Naive thymus-derived CD4-positive, alpha-beta T cell (primary cell): ENCODE measurements at regions not wholly inside any gene's neighbourhood (a gene's known extent, or its start where the extent isn't known, plus 50 kb on each side); places are given as distances from the start of the nearest gene placed in this dataset.

Source experiments
- ATAC-seq: fragments of 150-1000 bp; cut with Tn5 transposase; 2 replicates; pipeline ENCODE4 v1.10.0; 2021; ENCODE audit warnings: mild to moderate bottlenecking, moderate library complexity
- CTCF ChIA-PET: fragments of 350-600 bp; sonication (Branson Sonifier 250); formaldehyde crosslinking; loops from one replicate; lab custom pipeline; 2021; ENCODE audit warnings: antibody characterized with exemption; lab: Charles Lee
- POLR2A ChIA-PET: fragments of 350-600 bp; sonication (Branson Sonifier 250); formaldehyde crosslinking; loops from one replicate; lab custom pipeline; 2021; ENCODE audit warnings: antibody characterized with exemption, inconsistent platforms; lab: Charles Lee
- DNase-seq, 9 donors: peaks; one replicate each; pipeline versions ENCODE4 v3.0.0 to v3.0.0-alpha.2; 2020 to 2022; ENCODE audit warnings: mixed read lengths in 1 of 9
- H3K27ac ChIP-seq: one replicate; pipeline ENCODE4 v1.7.0; 2013; ENCODE audit warnings: mild to moderate bottlenecking, low read depth, low read length, moderate library complexity
- H3K27me3 ChIP-seq, 2 donors: one replicate each; pipeline ENCODE4 v1.7.0; 2013; ENCODE audit warnings: low read length in 2 of 2, mild to moderate bottlenecking in 2 of 2, moderate library complexity in 2 of 2; ENCODE audit not compliant: control insufficient read depth in 2 of 2, insufficient read depth in 2 of 2
- H3K36me3 ChIP-seq, 3 experiments: 1 replicate in 2 of 3; 2 replicates in 1 of 3; pipeline ENCODE4 v1.7.0; 2013; ENCODE audit warnings: low read length in 3 of 3, mild to moderate bottlenecking in 3 of 3, moderate library complexity in 1 of 3; ENCODE audit not compliant: insufficient read depth in 3 of 3, control insufficient read depth in 2 of 3
- H3K4me1 ChIP-seq, 2 donors: one replicate each; pipeline ENCODE4 v1.7.0; 2013; ENCODE audit warnings: low read length in 2 of 2, mild to moderate bottlenecking in 2 of 2, moderate library complexity in 1 of 2; ENCODE audit not compliant: control insufficient read depth in 2 of 2, insufficient read depth in 2 of 2
- H3K4me3 ChIP-seq: 2 replicates; pipeline ENCODE4 v1.7.0; 2013; ENCODE audit warnings: mild to moderate bottlenecking, low read length
- H3K9me3 ChIP-seq, 3 experiments: 1 replicate in 2 of 3; 2 replicates in 1 of 3; pipeline ENCODE4 v1.7.0; 2013; ENCODE audit warnings: low read length in 3 of 3; ENCODE audit not compliant: control insufficient read depth in 2 of 3
- H3K27ac Mint-ChIP-seq, 9 donors: one replicate each; pipeline ENCODE4 v1.8.0; 2020 to 2022; ENCODE audit warnings: mixed read lengths in 9 of 9, mild to moderate bottlenecking in 8 of 9, moderate library complexity in 5 of 9, inconsistent platforms in 2 of 9
- H3K27me3 Mint-ChIP-seq, 5 donors: one replicate each; pipeline ENCODE4 v1.8.0; 2021 to 2022; ENCODE audit warnings: mixed read lengths in 5 of 5, mild to moderate bottlenecking in 1 of 5
- H3K36me3 Mint-ChIP-seq, 5 donors: one replicate each; pipeline ENCODE4 v1.8.0; 2020 to 2022; ENCODE audit warnings: mixed read lengths in 5 of 5, mild to moderate bottlenecking in 3 of 5, inconsistent platforms in 1 of 5
- H3K4me1 Mint-ChIP-seq, 7 donors: one replicate each; pipeline ENCODE4 v1.8.0; 2020 to 2022; ENCODE audit warnings: mixed read lengths in 7 of 7, mild to moderate bottlenecking in 3 of 7, inconsistent platforms in 1 of 7
- H3K4me3 Mint-ChIP-seq, 10 donors: one replicate each; pipeline ENCODE4 v1.8.0; 2020 to 2022; ENCODE audit warnings: mild to moderate bottlenecking in 10 of 10, mixed read lengths in 10 of 10, moderate library complexity in 6 of 10, inconsistent platforms in 2 of 10
- H3K9me3 Mint-ChIP-seq, 11 donors: one replicate each; pipeline ENCODE4 v1.8.0; 2020 to 2022; ENCODE audit warnings: mixed read lengths in 11 of 11, mild to moderate bottlenecking in 4 of 11, inconsistent platforms in 1 of 11, moderate library complexity in 1 of 11
- intact Hi-C, 2 donors: fragments of 100-400 bp; cut with micrococcal nuclease; formaldehyde crosslinking; loops; one replicate each; pipeline ENCODE4 v1.15.1; 2023

GRCh38 chr6:93828553-93828952, 409.2 kb upstream of the EPHA7 start:
- Mint-ChIP-seq H3K4me1 (peaks cover 0 to 1% (median 0%) of the 10 kb centered on the region in 7 donors), H3K27ac (no peak overlapping the region), H3K4me3 (no peak overlapping the region), H3K9me3 (peaks cover 2 to 23% (median 6%) of the 10 kb centered on the region in 11 donors), H3K27me3 (no peaks in the 10 kb centered on the region), H3K36me3 (peaks cover 0 to 3% (median 0%) of the 10 kb centered on the region in 5 donors)
- Histone ChIP-seq H3K4me3 (no peak overlapping the region), H3K9me3 (no peaks in the 10 kb centered on the region), H3K27me3 (no peaks in the 10 kb centered on the region), H3K4me1 (no peaks in the 10 kb centered on the region), H3K27ac (no peak overlapping the region), H3K36me3 (no peaks in the 10 kb centered on the region)
- intact Hi-C loops, result no loop called here
- no peak for ATAC-seq
- no peak for DNase-seq
- CTCF ChIA-PET, result no interaction called here
- POLR2A ChIA-PET, result no interaction called here

DNA sequence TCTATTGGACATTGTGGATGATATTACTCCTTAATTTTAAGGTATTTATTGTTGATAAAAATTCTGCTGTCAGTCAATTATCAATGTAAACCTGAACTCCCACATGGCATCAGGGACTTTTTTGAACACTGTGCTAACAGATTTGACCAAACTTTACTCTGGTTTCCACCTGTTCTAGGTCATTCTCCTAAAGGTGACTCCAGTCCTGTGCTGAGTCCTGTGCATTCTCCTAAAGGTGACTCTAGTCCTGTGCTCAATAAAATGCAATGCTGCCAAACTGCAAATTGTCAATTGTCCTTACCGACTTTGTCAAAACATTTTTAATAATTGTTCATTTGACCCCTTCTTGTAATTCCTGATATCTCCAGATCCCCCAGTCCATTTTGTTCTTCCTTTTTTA, 408.4 kb upstream of the EPHA7 start:
- Mint-ChIP-seq H3K36me3 (peaks cover 0 to 3% (median 0%) of the 10 kb centered on the region in 5 donors), H3K27me3 (no peaks in the 10 kb centered on the region), H3K4me1 (peaks cover 0 to 1% (median 0%) of the 10 kb centered on the region in 7 donors), H3K9me3 (peaks cover 2 to 23% (median 6%) of the 10 kb centered on the region in 11 donors), H3K27ac (no peak overlapping the region), H3K4me3 (no peak overlapping the region)
- ChIA-PET POLR2A (no interaction called here), CTCF (no interaction called here)
- Histone ChIP-seq H3K36me3 (no peaks in the 10 kb centered on the region), H3K27ac (no peak overlapping the region), H3K27me3 (no peaks in the 10 kb centered on the region), H3K4me3 (no peak overlapping the region), H3K9me3 (no peaks in the 10 kb centered on the region), H3K4me1 (no peaks in the 10 kb centered on the region)
- ATAC-seq (no peak), DNase-seq (no peak)
- intact Hi-C loops, result no loop called here

DNA sequence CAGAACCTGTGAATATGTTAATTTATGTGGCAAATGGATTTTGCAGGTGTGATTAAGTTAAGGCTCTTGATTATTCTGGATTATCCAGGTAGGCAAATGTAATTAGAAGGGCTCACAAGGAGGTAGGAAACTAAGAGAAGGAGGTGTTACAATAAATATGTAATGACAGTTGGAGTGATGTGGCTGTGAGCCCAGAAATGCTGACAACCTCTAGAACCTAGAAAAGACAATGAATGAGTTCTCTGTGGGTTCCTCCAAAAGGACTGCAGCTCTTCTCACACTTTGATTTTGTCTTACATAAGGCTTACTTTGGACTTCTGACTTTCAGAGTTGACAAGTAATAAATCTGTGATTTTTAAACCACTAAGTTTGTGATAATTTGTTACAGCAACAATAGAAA, 406.6 kb upstream of the EPHA7 start:
- no peak for DNase-seq
- no peak for ATAC-seq
- H3K4me3 ChIP-seq, result no peak overlapping the region
- POLR2A ChIA-PET, result no interaction called here
- intact Hi-C loops, result no loop called here
- Mint-ChIP-seq H3K36me3 (no peaks in the 10 kb centered on the region), H3K4me1 (no peaks in the 10 kb centered on the region), H3K9me3 (peaks cover 0 to 18% (median 4%) of the 10 kb centered on the region in 11 donors), H3K27me3 (no peaks in the 10 kb centered on the region), H3K27ac (no peak overlapping the region), H3K4me3 (no peak overlapping the region)
- H3K27ac ChIP-seq, result no peak overlapping the region
- no peaks in the 10 kb centered on the region for H3K36me3 ChIP-seq
- H3K27me3 ChIP-seq, result no peaks in the 10 kb centered on the region
- no peaks in the 10 kb centered on the region for H3K9me3 ChIP-seq
- CTCF ChIA-PET, result no interaction called here
- H3K4me1 ChIP-seq, result no peaks in the 10 kb centered on the region

- ChIA-PET CTCF (no interaction called here), POLR2A (no interaction called here)
- H3K36me3 Mint-ChIP-seq, result no peaks in the 10 kb centered on the region
- intact Hi-C loops, result no loop called here
- Histone ChIP-seq H3K9me3 (no peaks in the 10 kb centered on the region), H3K36me3 (no peaks in the 10 kb centered on the region), H3K27ac (no peak overlapping the region), H3K27me3 (no peaks in the 10 kb centered on the region), H3K4me1 (no peaks in the 10 kb centered on the region), H3K4me3 (no peak overlapping the region)
- H3K4me3 Mint-ChIP-seq, result no peak overlapping the region
- DNase-seq, result no peak
- H3K9me3 Mint-ChIP-seq, result peaks cover 0 to 12% (median 0%) of the 10 kb centered on the region in 11 donors
- no peak overlapping the region for H3K27ac Mint-ChIP-seq
- no peaks in the 10 kb centered on the region for H3K27me3 Mint-ChIP-seq
- H3K4me1 Mint-ChIP-seq, result no peaks in the 10 kb centered on the region
- ATAC-seq, result no peak
Observed at GRCh38 chr6:93823489-93823888, 404.1 kb upstream of the EPHA7 start.

- no peak for ATAC-seq
- CTCF ChIA-PET, result no interaction called here
- peaks cover 0 to 8% (median 0%) of the 10 kb centered on the region in 11 donors for H3K9me3 Mint-ChIP-seq
- no peak overlapping the region for H3K4me3 Mint-ChIP-seq
- no peaks in the 10 kb centered on the region for H3K27me3 Mint-ChIP-seq
- no peak for DNase-seq
- Histone ChIP-seq H3K27me3 (no peaks in the 10 kb centered on the region), H3K36me3 (no peaks in the 10 kb centered on the region), H3K27ac (no peak overlapping the region), H3K9me3 (no peaks in the 10 kb centered on the region), H3K4me1 (no peaks in the 10 kb centered on the region), H3K4me3 (no peak overlapping the region)
- no peaks in the 10 kb centered on the region for H3K4me1 Mint-ChIP-seq
- no peak overlapping the region for H3K27ac Mint-ChIP-seq
- intact Hi-C loops, result no loop called here
- POLR2A ChIA-PET, result no interaction called here
- no peaks in the 10 kb centered on the region for H3K36me3 Mint-ChIP-seq
Observed at GRCh38 chr6:93822434-93823265, 403.3 kb upstream of the EPHA7 start.

DNA sequence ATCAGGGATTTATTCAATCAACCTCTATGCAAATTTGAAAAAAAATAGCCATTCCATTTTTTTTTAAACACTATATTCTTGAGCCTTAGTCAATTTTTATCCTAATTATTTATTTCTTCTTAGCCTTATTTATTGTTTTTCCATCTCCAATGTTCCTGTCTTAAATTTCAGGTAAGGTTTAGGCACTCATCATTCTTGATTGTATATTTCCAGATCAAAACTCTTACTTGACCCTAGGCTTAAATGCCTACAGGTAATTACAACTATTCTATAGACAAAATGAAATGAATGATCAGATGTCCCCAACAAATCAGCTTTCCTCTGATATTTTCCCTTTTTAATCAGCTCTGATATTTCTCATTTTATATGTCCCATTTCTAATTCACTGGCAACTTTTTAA, 402.6 kb upstream of the EPHA7 start:
- Histone ChIP-seq H3K36me3 (no peaks in the 10 kb centered on the region), H3K27ac (no peak overlapping the region), H3K4me3 (no peak overlapping the region), H3K4me1 (no peaks in the 10 kb centered on the region), H3K9me3 (no peaks in the 10 kb centered on the region), H3K27me3 (no peaks in the 10 kb centered on the region)
- H3K4me3 Mint-ChIP-seq, result no peak overlapping the region
- no peaks in the 10 kb centered on the region for H3K4me1 Mint-ChIP-seq
- ChIA-PET CTCF (no interaction called here), POLR2A (no interaction called here)
- no peaks in the 10 kb centered on the region for H3K27me3 Mint-ChIP-seq
- DNase-seq, result no peak
- intact Hi-C loops, result no loop called here
- H3K9me3 Mint-ChIP-seq, result peaks cover 0 to 8% (median 0%) of the 10 kb centered on the region in 11 donors
- ATAC-seq, result no peak
- H3K36me3 Mint-ChIP-seq, result no peaks in the 10 kb centered on the region
- no peak overlapping the region for H3K27ac Mint-ChIP-seq

GRCh38 chr6:93820465-93821082, 401.2 kb upstream of the EPHA7 start:
- ChIA-PET POLR2A (no interaction called here), CTCF (no interaction called here)
- intact Hi-C loops, result no loop called here
- H3K4me1 ChIP-seq, result no peaks in the 10 kb centered on the region
- no peak overlapping the region for H3K4me3 Mint-ChIP-seq
- H3K9me3 ChIP-seq, result no peaks in the 10 kb centered on the region
- no peaks in the 10 kb centered on the region for H3K4me1 Mint-ChIP-seq
- H3K9me3 Mint-ChIP-seq, result peaks cover 0 to 6% (median 0%) of the 10 kb centered on the region in 11 donors
- ATAC-seq (no peak), DNase-seq (no peak)
- H3K27ac Mint-ChIP-seq, result no peak overlapping the region
- no peaks in the 10 kb centered on the region for H3K36me3 Mint-ChIP-seq
- no peak overlapping the region for H3K27ac ChIP-seq
- H3K27me3 ChIP-seq, result no peaks in the 10 kb centered on the region
- no peaks in the 10 kb centered on the region for H3K36me3 ChIP-seq
- no peak overlapping the region for H3K4me3 ChIP-seq
- no peaks in the 10 kb centered on the region for H3K27me3 Mint-ChIP-seq
